Mesendoderm (in vitro differentiated cells): ENCODE measurements at regions not wholly inside any gene's neighbourhood (a gene's known extent, or its start where the extent isn't known, plus 50 kb on each side); places are given as distances from the start of the nearest gene placed in this dataset.
A peak's percentile ranks its signal among the peaks of the same experiment; 100 is the strongest.
"Not testable (repeated sequence)": the region's sequence is repeated elsewhere in the genome, so short reads cannot be mapped to it uniquely, and the experiment has no call there.

Experiments used
- DNase-seq: peaks from one replicate; pipeline ENCODE4 v3.0.0; 2013
- H2AK5ac ChIP-seq: 2 replicates; pipeline ENCODE4 v1.6.1; 2013; ENCODE audit warnings: low read length, inconsistent platforms
- H2BK120ac ChIP-seq: 2 replicates; pipeline ENCODE4 v1.6.1; 2013; ENCODE audit warnings: low read depth, mild to moderate bottlenecking, low read length, moderate library complexity, mixed read lengths
- H2BK15ac ChIP-seq: replicated peaks from 2 replicates; pipeline ENCODE4 v1.6.1; 2013; ENCODE audit warnings: low read depth, mild to moderate bottlenecking, moderate library complexity
- H2BK5ac ChIP-seq: 2 replicates; pipeline ENCODE4 v1.6.1; 2013; ENCODE audit warnings: low read length, inconsistent platforms
- H3K18ac ChIP-seq: 2 replicates; pipeline ENCODE4 v1.6.1; 2013; ENCODE audit warnings: mild to moderate bottlenecking, low read length, mixed read lengths
- H3K23ac ChIP-seq: one replicate; pipeline ENCODE4 v1.6.1; 2013; ENCODE audit warnings: low read length
- H3K27ac ChIP-seq: 2 replicates; pipeline ENCODE4 v1.5.1; 2013; ENCODE audit warnings: low read depth, mild to moderate bottlenecking, inconsistent platforms, low read length, moderate library complexity
- H3K27me3 ChIP-seq: 2 replicates; pipeline ENCODE4 v1.6.1; 2013; ENCODE audit warnings: low read length, control low read depth, mild to moderate bottlenecking, inconsistent platforms; ENCODE audit not compliant: insufficient read depth, poor library complexity
- H3K36me3 ChIP-seq: 2 replicates; pipeline ENCODE4 v1.6.1; 2013; ENCODE audit warnings: low read length, inconsistent platforms; ENCODE audit not compliant: control insufficient read depth, insufficient read depth
- H3K4ac ChIP-seq: one replicate; pipeline ENCODE4 v1.6.1; 2013; ENCODE audit warnings: low read depth, mild to moderate bottlenecking, low read length, moderate library complexity
- H3K4me1 ChIP-seq: 2 replicates; pipeline ENCODE4 v1.6.1; 2013; ENCODE audit warnings: low read depth, low read length, inconsistent platforms; ENCODE audit not compliant: control insufficient read depth
- H3K4me2 ChIP-seq: 2 replicates; pipeline ENCODE4 v1.6.1; 2013; ENCODE audit warnings: low read length
- H3K4me3 ChIP-seq: 2 replicates; pipeline ENCODE4 v1.5.1; 2013; ENCODE audit warnings: mild to moderate bottlenecking, low read length
- H3K56ac ChIP-seq: one replicate; pipeline ENCODE4 v1.6.1; 2013; ENCODE audit warnings: low read length
- H3K79me1 ChIP-seq: 2 replicates; pipeline ENCODE4 v1.6.1; 2013; ENCODE audit warnings: low read length, inconsistent platforms
- H3K79me2 ChIP-seq: 2 replicates; pipeline ENCODE4 v1.6.1; 2013; ENCODE audit warnings: mild to moderate bottlenecking, low read length; ENCODE audit not compliant: control insufficient read depth, insufficient read depth
- H3K9ac ChIP-seq: 2 replicates; pipeline ENCODE4 v1.6.1; 2013; ENCODE audit warnings: low read length, inconsistent platforms
- H4K5ac ChIP-seq: one replicate; pipeline ENCODE4 v1.6.1; 2013; ENCODE audit warnings: low read length
- H4K8ac ChIP-seq: one replicate; pipeline ENCODE4 v1.6.1; 2013; ENCODE audit warnings: low read depth, mild to moderate bottlenecking, control low read depth, low read length, moderate library complexity
- WGBS: extraction: QIAGEN DNeasy Blood & Tissue Kit; methylation state at CpG from one replicate; pipeline ENCODE4 v1.1.7; 2013; ENCODE audit warnings: low lambda C conversion rate, missing lambda C conversion rate; ENCODE audit not compliant: insufficient coverage; ENCODE audit errors: extremely low coverage; 5-methylcytosine and 5-hydroxymethylcytosine counted together

GRCh38 chr5:125249400-125249799, 503.0 kb upstream of the ZNF608 start:
- Histone ChIP-seq H4K8ac (no peak overlapping the region), H4K5ac (no peak overlapping the region), H3K4me3 (no peak overlapping the region), H3K9ac (no peak overlapping the region), H3K18ac (no peak overlapping the region), H2BK15ac (no peak overlapping the region), H2BK5ac (no peak overlapping the region), H3K56ac (no peak overlapping the region), H3K27ac (no peak overlapping the region), H2BK120ac (no peak overlapping the region), H3K79me2 (no peaks in the 10 kb centered on the region), H2AK5ac (no peak overlapping the region), H3K27me3 (no peaks in the 10 kb centered on the region), H3K4ac (no peak overlapping the region), H3K36me3 (no peaks in the 10 kb centered on the region), H3K79me1 (no peaks in the 10 kb centered on the region), H3K4me1 (no peaks in the 10 kb centered on the region), H3K23ac (no peak overlapping the region), H3K4me2 (no peak overlapping the region)
- no peak for DNase-seq
- WGBS, result no CpG with 5 or more reads among the region's 2 CpGs

- Histone ChIP-seq H3K36me3 (no peaks in the 10 kb centered on the region), H2BK120ac (no peak overlapping the region), H3K4me1 (no peaks in the 10 kb centered on the region), H2AK5ac (no peak overlapping the region), H3K4me3 (no peak overlapping the region), H3K9ac (no peak overlapping the region), H3K79me2 (no peaks in the 10 kb centered on the region), H3K27ac (no peak overlapping the region), H4K8ac (no peak overlapping the region), H3K4ac (no peak overlapping the region), H3K27me3 (no peaks in the 10 kb centered on the region), H4K5ac (no peak overlapping the region), H3K23ac (no peak overlapping the region), H3K4me2 (no peak overlapping the region), H3K79me1 (no peaks in the 10 kb centered on the region), H3K18ac (no peak overlapping the region), H3K56ac (no peak overlapping the region), H2BK5ac (no peak overlapping the region), H2BK15ac (no peak overlapping the region)
- no peak for DNase-seq
Observed at GRCh38 chr5:125251703-125252102, 505.3 kb upstream of the ZNF608 start.

- not testable (repeated sequence) for H3K4me3 ChIP-seq, H3K36me3 ChIP-seq, H3K56ac ChIP-seq, H3K79me2 ChIP-seq, H3K4ac ChIP-seq, H3K4me1 ChIP-seq, H2BK5ac ChIP-seq, H3K18ac ChIP-seq, H2BK120ac ChIP-seq, H3K23ac ChIP-seq, H4K5ac ChIP-seq, DNase-seq, H2AK5ac ChIP-seq, H2BK15ac ChIP-seq, H3K4me2 ChIP-seq, H3K27me3 ChIP-seq, H3K9ac ChIP-seq, H3K27ac ChIP-seq, H4K8ac ChIP-seq, H3K79me1 ChIP-seq
- WGBS, result no CpG with 5 or more reads among the region's 7 CpGs
Observed at GRCh38 chr5:125253634-125254033, 507.2 kb upstream of the ZNF608 start.

GRCh38 chr5:125254267-125254666, 507.8 kb upstream of the ZNF608 start:
- no peak overlapping the region for H3K56ac ChIP-seq
- no peaks in the 10 kb centered on the region for H3K79me2 ChIP-seq
- H3K36me3 ChIP-seq, result no peaks in the 10 kb centered on the region
- H3K27me3 ChIP-seq, result no peaks in the 10 kb centered on the region
- no peaks in the 10 kb centered on the region for H3K79me1 ChIP-seq
- H2BK15ac ChIP-seq, result no peak overlapping the region
- no CpG with 5 or more reads among the region's 3 CpGs for WGBS
- no peak for DNase-seq
- H2AK5ac ChIP-seq, result no peak overlapping the region
- H3K23ac ChIP-seq, result no peak overlapping the region
- H3K4ac ChIP-seq, result no peak overlapping the region
- no peak overlapping the region for H3K4me2 ChIP-seq
- no peak overlapping the region for H4K8ac ChIP-seq
- H3K4me1 ChIP-seq, result no peaks in the 10 kb centered on the region
- no peak overlapping the region for H3K18ac ChIP-seq
- H2BK5ac ChIP-seq, result no peak overlapping the region
- no peak overlapping the region for H3K27ac ChIP-seq
- H2BK120ac ChIP-seq, result no peak overlapping the region
- no peak overlapping the region for H4K5ac ChIP-seq
- H3K9ac ChIP-seq, result no peak overlapping the region
- no peak overlapping the region for H3K4me3 ChIP-seq

GRCh38 chr5:125256296-125256695, 509.9 kb upstream of the ZNF608 start:
- no peaks in the 10 kb centered on the region for H3K27me3 ChIP-seq
- no peak overlapping the region for H3K23ac ChIP-seq
- H2AK5ac ChIP-seq, result no peak overlapping the region
- H4K5ac ChIP-seq, result no peak overlapping the region
- no peak overlapping the region for H3K9ac ChIP-seq
- H3K4me2 ChIP-seq, result no peak overlapping the region
- no peaks in the 10 kb centered on the region for H3K4me1 ChIP-seq
- H3K79me2 ChIP-seq, result no peaks in the 10 kb centered on the region
- no peaks in the 10 kb centered on the region for H3K36me3 ChIP-seq
- H3K18ac ChIP-seq, result no peak overlapping the region
- no peaks in the 10 kb centered on the region for H3K79me1 ChIP-seq
- DNase-seq, result no peak
- H2BK120ac ChIP-seq, result no peak overlapping the region
- H2BK5ac ChIP-seq, result no peak overlapping the region
- WGBS, result no CpG with 5 or more reads among the region's 3 CpGs
- H3K56ac ChIP-seq, result no peak overlapping the region
- no peak overlapping the region for H4K8ac ChIP-seq
- H2BK15ac ChIP-seq, result no peak overlapping the region
- H3K4me3 ChIP-seq, result no peak overlapping the region
- no peak overlapping the region for H3K4ac ChIP-seq
- H3K27ac ChIP-seq, result no peak overlapping the region

GRCh38 chr5:125257057-125257972, 510.9 kb upstream of the ZNF608 start:
- Histone ChIP-seq H3K23ac (no peak overlapping the region), H2BK15ac (peak overlapping the region; percentile 57), H3K27me3 (no peaks in the 10 kb centered on the region), H3K4ac (no peak overlapping the region), H2BK5ac (no peak overlapping the region), H3K56ac (no peak overlapping the region), H2BK120ac (no peak overlapping the region), H3K4me3 (no peak overlapping the region), H2AK5ac (no peak overlapping the region), H3K36me3 (no peaks in the 10 kb centered on the region), H3K79me1 (no peaks in the 10 kb centered on the region), H3K4me2 (no peak overlapping the region), H3K9ac (no peak overlapping the region), H3K27ac (no peak overlapping the region), H3K79me2 (no peaks in the 10 kb centered on the region), H4K5ac (no peak overlapping the region), H3K18ac (no peak overlapping the region), H4K8ac (no peak overlapping the region), H3K4me1 (no peaks in the 10 kb centered on the region)
- no CpG with 5 or more reads among the region's 4 CpGs for WGBS
- DNase-seq, result peak; percentile 31
